HEK293T (cell line): ENCODE measurements at regions not wholly inside any gene's neighbourhood (a gene's known extent, or its start where the extent isn't known, plus 50 kb on each side); places are given as distances from the start of the nearest gene placed in this dataset.

Experiments used
- ARNT ChIP-seq: fragments of 450-650 bp; IDR thresholded peaks from 2 replicates; pipeline ENCODE4 v1.6.1; 2017; ENCODE audit warnings: mild to moderate bottlenecking
- BHLHE40 ChIP-seq: fragments of 450-650 bp; IDR thresholded peaks from 2 replicates; pipeline ENCODE4 v1.6.1; 2016; ENCODE audit warnings: mild to moderate bottlenecking, moderate library complexity, borderline replicate concordance
- LEF1 ChIP-seq: fragments of 450-650 bp; IDR thresholded peaks from 2 replicates; pipeline ENCODE4 v1.6.1; 2017; ENCODE audit warnings: mild to moderate bottlenecking, borderline replicate concordance
- ZNF384 ChIP-seq: fragments of 450-650 bp; IDR thresholded peaks from 2 replicates; pipeline ENCODE4 v1.6.1; 2016

- TF ChIP-seq ZNF384: no peak
- no peak for TF ChIP-seq BHLHE40
- TF ChIP-seq ARNT: no peak
- no peak for TF ChIP-seq LEF1
Measured at GRCh38 chr2:171610824-171611223, 76.4 kb upstream of the DYNC1I2 start.
